ENCODE measurements at regions not wholly inside any gene's neighbourhood (a gene's known extent, or its start where the extent isn't known, plus 50 kb on each side); places are given as distances from the start of the nearest gene placed in this dataset.
"Not testable (repeated sequence)": the region's sequence is repeated elsewhere in the genome, so short reads cannot be mapped to it uniquely, and the experiment has no call there.

GRCh38 chr20:28602403-28603217, 2654.9 kb upstream of the DEFB115 start:
- in situ Hi-C loops (cut with HindIII; ENCODE audit: low pct_ligation_motif_present, low sequenced_read_pairs); H3K27me3 ChIP-seq (replicated peaks); H3K36me3 ChIP-seq (replicated peaks): not testable (repeated sequence)
- Histone ChIP-seq H3K27ac (peak overlapping the region; percentile 80), H3K4me3 (ENCODE audit: low read depth, low read length) (peak overlapping the region; percentile 73)
- DNase-seq, result peak; percentile 89
- TF ChIP-seq, protein P1, sequence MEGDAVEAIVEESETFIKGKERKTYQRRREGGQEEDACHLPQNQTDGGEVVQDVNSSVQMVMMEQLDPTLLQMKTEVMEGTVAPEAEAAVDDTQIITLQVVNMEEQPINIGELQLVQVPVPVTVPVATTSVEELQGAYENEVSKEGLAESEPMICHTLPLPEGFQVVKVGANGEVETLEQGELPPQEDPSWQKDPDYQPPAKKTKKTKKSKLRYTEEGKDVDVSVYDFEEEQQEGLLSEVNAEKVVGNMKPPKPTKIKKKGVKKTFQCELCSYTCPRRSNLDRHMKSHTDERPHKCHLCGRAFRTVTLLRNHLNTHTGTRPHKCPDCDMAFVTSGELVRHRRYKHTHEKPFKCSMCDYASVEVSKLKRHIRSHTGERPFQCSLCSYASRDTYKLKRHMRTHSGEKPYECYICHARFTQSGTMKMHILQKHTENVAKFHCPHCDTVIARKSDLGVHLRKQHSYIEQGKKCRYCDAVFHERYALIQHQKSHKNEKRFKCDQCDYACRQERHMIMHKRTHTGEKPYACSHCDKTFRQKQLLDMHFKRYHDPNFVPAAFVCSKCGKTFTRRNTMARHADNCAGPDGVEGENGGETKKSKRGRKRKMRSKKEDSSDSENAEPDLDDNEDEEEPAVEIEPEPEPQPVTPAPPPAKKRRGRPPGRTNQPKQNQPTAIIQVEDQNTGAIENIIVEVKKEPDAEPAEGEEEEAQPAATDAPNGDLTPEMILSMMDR (IDR thresholded peaks at IDR 0.05; ENCODE audit: low read depth, low read length, missing control alignments), result peak; percentile 83

DNA sequence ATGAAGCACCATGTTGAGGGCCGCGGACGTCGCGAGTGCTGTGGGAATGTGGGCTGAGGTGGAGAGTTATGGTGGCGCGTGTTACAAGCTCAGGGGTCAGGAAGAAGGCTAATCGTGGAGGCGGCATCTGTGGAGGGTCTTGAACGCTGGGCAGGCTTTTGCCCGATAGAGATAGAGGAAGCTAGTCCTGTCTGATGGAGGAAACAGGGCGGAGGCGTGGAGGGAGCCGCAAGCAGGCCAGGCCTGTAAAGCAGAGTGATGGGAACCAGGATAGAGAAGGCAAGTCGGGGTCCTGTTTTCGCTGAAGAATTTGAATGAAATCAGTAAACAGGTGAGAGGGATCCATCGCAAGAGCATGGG, 2654.3 kb upstream of the DEFB115 start:
- H3K36me3 ChIP-seq (replicated peaks); H3K27me3 ChIP-seq (replicated peaks); in situ Hi-C loops (cut with HindIII; ENCODE audit: low pct_ligation_motif_present, low sequenced_read_pairs); DNase-seq: not testable (repeated sequence)
- H3K27ac ChIP-seq, result peak overlapping the region; percentile 36
- H3K4me3 ChIP-seq (ENCODE audit: low read depth, low read length), result peak overlapping the region; percentile 73

GRCh38 chr20:28616354-28616753, 2641.1 kb upstream of the DEFB115 start:
- H3K4me3 ChIP-seq (ENCODE audit: low read depth, low read length), result no peak overlapping the region
- TF ChIP-seq, protein P1 (IDR thresholded peaks at IDR 0.05; ENCODE audit: low read depth, low read length, missing control alignments), result no peak
- in situ Hi-C loops (cut with HindIII; ENCODE audit: low pct_ligation_motif_present, low sequenced_read_pairs), result no loop called here

DNA sequence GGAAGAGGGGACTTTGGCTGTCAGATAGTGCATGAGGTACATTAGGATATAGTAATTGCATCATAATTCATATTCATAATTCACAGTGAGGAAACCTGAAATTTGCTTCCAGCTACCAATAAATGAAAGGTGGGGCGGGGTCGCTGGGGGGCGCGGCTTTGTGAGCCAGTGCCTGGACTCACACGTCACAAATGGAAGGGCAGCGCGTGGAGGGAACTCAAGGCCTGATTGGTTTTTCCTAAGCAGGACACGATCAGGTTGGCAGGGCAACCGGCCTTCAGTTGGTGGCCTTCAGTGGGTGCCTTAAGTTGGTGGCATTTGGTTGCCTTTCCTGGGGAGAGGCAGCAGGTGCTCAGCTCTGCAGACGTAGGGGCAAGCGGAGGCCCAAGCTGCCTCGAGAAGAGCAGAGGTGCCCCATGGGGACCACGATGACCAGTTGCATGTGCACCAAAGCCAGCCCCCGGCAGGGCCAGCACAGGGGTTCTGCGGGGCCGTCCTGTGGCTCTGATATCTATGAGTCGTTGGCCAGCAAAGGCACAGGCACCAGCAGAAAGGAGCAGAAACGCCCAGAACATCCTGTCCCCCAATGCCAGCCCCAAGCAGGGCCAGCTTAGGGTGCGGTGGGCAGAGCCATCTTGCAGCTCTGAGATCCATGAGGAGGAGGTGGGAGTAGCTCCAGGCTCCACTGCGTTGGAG, 2637.4 kb upstream of the DEFB115 start:
- DNase-seq; H3K36me3 ChIP-seq (replicated peaks); H3K4me3 ChIP-seq (ENCODE audit: low read depth, low read length); H3K27me3 ChIP-seq (replicated peaks); in situ Hi-C loops (cut with HindIII; ENCODE audit: low pct_ligation_motif_present, low sequenced_read_pairs); H3K27ac ChIP-seq: not testable (repeated sequence)

More at GRCh38 chr20:28616354-28616753, 2641.1 kb upstream of the DEFB115 start:
- no peak overlapping the region for H3K27ac ChIP-seq
- no peak for DNase-seq
- H3K27me3 ChIP-seq (replicated peaks), result no peaks in the 10 kb centered on the region
- no peaks in the 10 kb centered on the region for H3K36me3 ChIP-seq (replicated peaks)

GRCh38 chr20:28625112-28625511, 2632.4 kb upstream of the DEFB115 start:
- in situ Hi-C loops (cut with HindIII; ENCODE audit: low pct_ligation_motif_present, low sequenced_read_pairs); DNase-seq; H3K27ac ChIP-seq; H3K4me3 ChIP-seq (ENCODE audit: low read depth, low read length); H3K36me3 ChIP-seq (replicated peaks); H3K27me3 ChIP-seq (replicated peaks): not testable (repeated sequence)
- TF ChIP-seq, protein P1 (IDR thresholded peaks at IDR 0.05; ENCODE audit: low read depth, low read length, missing control alignments), result peak; percentile 18

- H3K36me3 ChIP-seq (replicated peaks); DNase-seq; H3K4me3 ChIP-seq (ENCODE audit: low read depth, low read length); in situ Hi-C loops (cut with HindIII; ENCODE audit: low pct_ligation_motif_present, low sequenced_read_pairs); H3K27ac ChIP-seq; H3K27me3 ChIP-seq (replicated peaks): not testable (repeated sequence)
These were observed 2616.6 kb upstream of the DEFB115 start for GRCh38 chr20:28640831-28641230.

All from brain microvascular endothelial cell (primary cell).